ENCODE measurements at regions not wholly inside any gene's neighbourhood (a gene's known extent, or its start where the extent isn't known, plus 50 kb on each side); places are given as distances from the start of the nearest gene placed in this dataset.

- TF ChIP-seq CTCF (IDR thresholded peaks at IDR 0.05; ENCODE audit: low read depth, low read length, poor library complexity, severe bottlenecking) (no peak), EZH2phosphoT487 (IDR thresholded peaks at IDR 0.05; ENCODE audit: borderline replicate concordance, low read length) (no peak)
Measured at GRCh38 chr3:184474897-184475296, 86.7 kb upstream of the EPHB3 start.
